ENCODE measurements at regions not wholly inside any gene's neighbourhood (a gene's known extent, or its start where the extent isn't known, plus 50 kb on each side); places are given as distances from the start of the nearest gene placed in this dataset.

DNA sequence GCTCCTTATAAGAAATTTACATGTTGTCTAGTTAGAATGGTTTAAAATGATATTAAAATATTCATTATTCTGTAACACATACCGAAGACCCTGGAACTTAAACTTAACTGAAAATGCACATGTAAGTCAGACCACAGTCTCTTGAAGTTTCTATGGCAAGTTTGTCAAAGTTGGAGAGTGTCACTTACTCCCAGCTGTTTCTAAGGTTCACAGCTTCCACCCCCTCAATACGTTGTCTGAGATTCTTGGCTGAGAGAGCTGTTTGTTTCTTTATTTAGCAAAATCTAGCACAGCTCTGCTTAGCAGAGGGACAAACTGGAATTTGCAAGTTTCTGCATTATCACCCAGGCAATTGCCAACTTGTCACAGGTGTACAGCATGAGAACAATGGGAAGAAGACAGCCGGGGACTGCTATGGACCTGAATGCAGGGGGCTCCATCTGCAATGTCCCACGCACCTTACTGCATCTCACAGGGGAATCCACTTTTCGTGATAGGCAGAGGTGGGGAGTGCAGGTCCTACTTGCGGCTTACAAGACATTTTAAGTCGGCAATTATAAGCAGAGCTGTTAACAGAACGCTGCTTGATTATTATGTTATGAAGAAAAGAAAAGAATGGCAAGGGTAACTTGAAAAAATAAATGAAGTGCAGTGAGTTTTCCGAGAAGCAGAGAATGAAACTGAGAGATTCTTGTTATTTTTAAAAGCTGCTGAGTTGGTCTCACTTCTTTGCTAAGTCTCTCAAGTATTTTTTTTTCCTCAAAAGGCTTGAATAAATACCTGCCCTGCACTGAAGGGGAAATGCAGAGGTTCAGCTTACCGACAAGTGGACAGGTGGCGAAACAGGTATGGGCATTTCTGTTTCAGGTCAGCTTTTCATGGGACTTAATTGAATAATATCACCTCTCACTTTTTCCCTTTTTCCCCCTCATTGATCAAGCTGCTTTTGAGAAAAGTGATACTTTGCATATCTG lies 1072.1 kb upstream of the FANCL start:
- Histone ChIP-seq H3K9ac (no peak overlapping the region), H3K9me3 (replicated peaks in 1 of 11) (no peaks in the 10 kb centered on the region), H3K27ac (no peak overlapping the region), H3K27me3 (no peaks in the 10 kb centered on the region), H3K36me3 (no peaks in the 10 kb centered on the region), H3K4me1 (peaks cover 2 to 11% (median 2%) of the 10 kb centered on the region in 10 experiments; a peak in 14 of 20 replicates), H4K20me1 (no peaks in the 10 kb centered on the region), H3K4me2 (no peak overlapping the region; a peak in 2 of 22 replicates), H3K4me3 (no peak overlapping the region)
- TF ChIP-seq Cebpa-rat (IDR thresholded peaks at IDR 0.05): no peak

DNA sequence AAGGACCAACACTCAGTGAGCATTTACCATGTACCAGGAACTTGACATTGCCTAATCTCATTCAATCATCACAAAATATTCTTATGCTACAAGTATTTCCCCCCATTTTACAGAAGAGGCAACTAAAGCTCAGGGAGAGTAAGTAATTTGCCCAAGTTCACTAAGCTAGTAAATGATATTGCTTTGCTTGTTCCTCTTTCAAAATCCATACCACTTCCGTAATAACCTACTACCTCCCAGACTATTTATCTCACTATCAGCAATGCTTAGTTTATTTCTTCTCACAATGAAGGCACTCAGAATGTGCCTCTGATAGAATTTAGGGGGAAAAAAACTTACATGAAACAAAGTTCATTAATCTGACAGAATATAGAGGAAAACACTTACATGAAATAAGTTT lies 1070.9 kb upstream of the FANCL start:
- Histone ChIP-seq H3K4me2 (no peak overlapping the region), H3K4me3 (no peak overlapping the region), H3K36me3 (no peaks in the 10 kb centered on the region), H3K27me3 (no peaks in the 10 kb centered on the region), H3K9ac (no peak overlapping the region), H3K9me3 (replicated peaks in 1 of 11) (no peaks in the 10 kb centered on the region), H3K4me1 (peaks cover 6 to 17% (median 9%) of the 10 kb centered on the region in 10 experiments; a peak in 14 of 20 replicates), H3K27ac (no peak overlapping the region), H4K20me1 (no peaks in the 10 kb centered on the region)
- TF ChIP-seq Cebpa-rat (IDR thresholded peaks at IDR 0.05): no peak

DNA sequence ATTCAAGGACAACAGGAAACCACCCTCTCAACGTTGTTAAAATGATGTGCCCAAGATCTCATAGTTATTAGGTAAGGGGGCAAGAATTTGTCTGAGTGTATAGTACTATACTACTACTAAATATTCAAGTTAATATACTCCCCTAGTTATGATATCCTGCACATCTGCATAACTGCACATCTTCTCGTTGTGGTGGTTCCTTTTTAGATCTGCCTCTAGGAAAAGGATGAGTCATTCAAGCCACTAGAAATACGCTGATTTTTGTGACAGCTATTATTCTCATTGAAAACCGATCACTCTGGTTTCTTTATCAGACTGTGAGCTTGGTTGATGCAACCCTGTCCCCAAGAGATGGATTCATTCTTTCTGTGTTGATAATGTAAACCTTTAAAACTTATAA lies 1067.0 kb upstream of the FANCL start:
- H4K20me1 ChIP-seq: no peaks in the 10 kb centered on the region
- no peak overlapping the region for H3K4me3 ChIP-seq
- H3K4me1 ChIP-seq: peaks cover 6 to 15% (median 9%) of the 10 kb centered on the region in 10 experiments; a peak in 14 of 20 replicates
- no peak for TF ChIP-seq Cebpa-rat (IDR thresholded peaks at IDR 0.05)
- H3K27me3 ChIP-seq: no peaks in the 10 kb centered on the region
- H3K36me3 ChIP-seq: no peaks in the 10 kb centered on the region
- H3K9me3 ChIP-seq (replicated peaks in 1 of 11): no peaks in the 10 kb centered on the region
- H3K9ac ChIP-seq: no peak overlapping the region
- peak overlapping the region in 8 of 11 experiments; percentile 5 to 47 (median 20); a peak in 8 of 22 replicates for H3K4me2 ChIP-seq
- H3K27ac ChIP-seq: no peak overlapping the region

DNA sequence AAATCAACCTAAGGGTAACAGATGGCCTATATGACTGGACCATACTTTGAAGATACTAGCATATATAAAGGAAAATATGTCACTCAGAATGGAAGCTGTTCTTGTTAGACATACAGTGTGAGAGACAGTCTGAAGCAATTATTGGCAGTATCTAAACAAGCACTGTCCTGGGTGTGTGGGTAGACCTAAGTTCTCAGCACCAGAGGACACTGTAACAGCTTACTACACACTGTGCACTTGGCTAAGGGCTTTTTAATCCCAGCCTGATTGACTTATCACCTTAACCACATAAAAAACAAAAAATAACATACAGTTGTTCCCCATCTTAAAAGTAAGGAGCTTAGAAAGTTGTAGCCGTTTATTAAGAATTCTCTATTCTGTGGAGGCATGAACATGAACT lies 1066.1 kb upstream of the FANCL start:
- Histone ChIP-seq H3K27me3 (no peaks in the 10 kb centered on the region), H3K4me2 (no peak overlapping the region), H3K9me3 (replicated peaks in 1 of 11) (no peaks in the 10 kb centered on the region)

DNA sequence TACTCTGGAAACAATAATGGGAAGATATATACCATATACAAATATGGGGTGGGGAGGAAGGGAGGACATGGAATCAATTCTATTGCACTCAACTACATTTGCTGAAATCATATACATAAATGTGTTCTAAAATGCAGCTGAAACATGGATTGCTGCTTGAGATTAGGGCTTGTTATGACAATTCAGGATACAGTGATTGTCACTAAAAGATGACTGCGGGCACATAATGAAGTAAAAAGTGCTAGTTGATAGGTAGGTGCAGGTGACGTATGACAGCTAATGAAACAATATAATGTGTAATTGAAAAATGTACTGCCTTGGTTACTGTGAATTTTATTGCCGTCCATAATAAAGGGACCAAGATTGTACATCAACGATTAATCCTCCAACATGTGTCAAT lies 1062.1 kb upstream of the FANCL start:
- no peak overlapping the region for H3K4me3 ChIP-seq
- H3K27me3 ChIP-seq: no peaks in the 10 kb centered on the region
- H3K4me1 ChIP-seq: peaks cover 5 to 12% (median 7%) of the 10 kb centered on the region in 10 experiments; a peak in 14 of 20 replicates
- TF ChIP-seq Cebpa-rat (IDR thresholded peaks at IDR 0.05): no peak
- H3K9ac ChIP-seq: no peak overlapping the region
- no peak overlapping the region for H3K27ac ChIP-seq
- no peaks in the 10 kb centered on the region for H3K9me3 ChIP-seq (replicated peaks in 1 of 11)
- no peaks in the 10 kb centered on the region for H3K36me3 ChIP-seq
- no peaks in the 10 kb centered on the region for H4K20me1 ChIP-seq
- H3K4me2 ChIP-seq: no peak overlapping the region

More for the DNA sequence above, 1066.1 kb upstream of the FANCL start:
- Histone ChIP-seq H3K36me3 (no peaks in the 10 kb centered on the region), H3K4me1 (peaks cover 6 to 12% (median 9%) of the 10 kb centered on the region in 10 experiments; a peak in 14 of 20 replicates), H3K9ac (no peak overlapping the region), H3K27ac (no peak overlapping the region), H3K4me3 (no peak overlapping the region), H4K20me1 (no peaks in the 10 kb centered on the region)
- no peak for TF ChIP-seq Cebpa-rat (IDR thresholded peaks at IDR 0.05)

DNA sequence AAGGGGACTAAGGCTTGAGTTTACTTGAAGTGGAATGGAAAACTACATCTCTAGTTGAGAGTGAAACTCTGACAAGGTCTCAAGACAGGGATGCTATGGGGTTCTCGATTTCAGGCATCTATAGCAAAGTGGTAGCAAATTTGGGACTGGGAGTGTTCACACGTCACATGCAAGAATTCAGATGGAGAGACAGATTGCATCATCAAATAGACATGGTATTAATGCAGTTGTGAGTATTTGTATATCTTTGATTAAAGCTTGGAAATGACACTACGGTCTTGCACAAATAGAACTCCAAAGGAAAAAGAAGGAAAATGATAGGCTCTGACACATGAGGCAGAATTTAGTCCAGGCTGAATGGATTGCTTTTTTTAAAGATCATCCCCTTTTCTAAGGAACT lies 1061.6 kb upstream of the FANCL start:
- H4K20me1 ChIP-seq: no peaks in the 10 kb centered on the region
- H3K36me3 ChIP-seq: no peaks in the 10 kb centered on the region
- no peak for TF ChIP-seq Cebpa-rat (IDR thresholded peaks at IDR 0.05)
- H3K4me1 ChIP-seq: peaks cover 0 to 6% (median under 1%) of the 10 kb centered on the region in 10 experiments; a peak in 11 of 20 replicates
- no peaks in the 10 kb centered on the region for H3K27me3 ChIP-seq
- no peak overlapping the region for H3K4me2 ChIP-seq
- no peaks in the 10 kb centered on the region for H3K9me3 ChIP-seq (replicated peaks in 1 of 11)
- no peak overlapping the region for H3K4me3 ChIP-seq
- H3K27ac ChIP-seq: no peak overlapping the region
- no peak overlapping the region for H3K9ac ChIP-seq

DNA sequence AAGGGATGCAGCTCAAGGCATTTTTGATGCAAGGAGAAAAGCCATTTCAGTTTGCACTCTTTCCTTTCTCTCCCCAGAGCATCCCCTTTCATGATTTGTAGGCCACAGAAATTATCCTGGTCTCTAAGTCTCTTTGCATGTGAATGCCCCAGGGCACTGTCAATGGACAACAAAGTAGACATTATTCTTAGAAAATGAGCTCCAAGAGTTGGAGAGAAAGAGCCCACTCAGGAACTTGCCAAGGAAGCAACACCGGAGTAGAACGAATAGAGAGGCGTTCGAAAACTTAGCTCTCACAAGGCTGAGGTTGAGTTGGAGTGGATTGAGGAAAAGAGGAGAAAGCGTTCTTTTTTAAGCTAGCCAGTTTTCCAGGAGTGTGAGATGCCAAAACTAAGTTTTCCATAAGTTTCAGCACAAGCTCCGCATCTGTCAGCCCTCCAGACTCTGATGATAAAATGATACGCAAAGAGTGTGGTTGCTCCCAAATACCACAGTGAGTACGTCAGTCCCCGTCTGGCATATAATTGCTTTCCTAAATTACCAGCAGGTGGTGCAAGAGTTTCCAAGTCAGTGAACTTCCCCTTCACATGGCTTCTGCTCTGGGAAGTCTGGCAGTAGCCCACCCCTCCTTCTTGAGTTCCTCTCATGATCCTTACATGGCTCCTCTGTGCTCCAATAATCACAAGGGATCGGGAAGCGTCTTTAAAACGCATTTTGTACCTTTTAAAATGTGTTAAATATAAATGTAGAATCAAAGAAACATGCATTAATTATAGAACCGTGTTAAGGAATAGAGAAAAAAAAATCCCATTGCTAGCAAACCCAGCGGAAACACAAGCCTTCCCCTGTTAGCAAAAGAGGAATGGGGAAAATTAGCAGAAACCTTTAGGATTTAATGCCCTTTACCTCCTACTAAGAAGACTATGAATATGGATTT lies 1060.6 kb upstream of the FANCL start:
- peaks cover 0 to 5% (median 0%) of the 10 kb centered on the region in 10 experiments; a peak in 1 of 20 replicates for H3K4me1 ChIP-seq
- TF ChIP-seq Cebpa-rat (IDR thresholded peaks at IDR 0.05): no peak
- no peaks in the 10 kb centered on the region for H3K9me3 ChIP-seq (replicated peaks in 1 of 11)
- no peak overlapping the region for H3K27ac ChIP-seq
- no peaks in the 10 kb centered on the region for H4K20me1 ChIP-seq
- no peak overlapping the region for H3K4me2 ChIP-seq
- no peaks in the 10 kb centered on the region for H3K36me3 ChIP-seq
- no peak overlapping the region for H3K4me3 ChIP-seq
- no peak overlapping the region for H3K9ac ChIP-seq
- H3K27me3 ChIP-seq: no peaks in the 10 kb centered on the region

DNA sequence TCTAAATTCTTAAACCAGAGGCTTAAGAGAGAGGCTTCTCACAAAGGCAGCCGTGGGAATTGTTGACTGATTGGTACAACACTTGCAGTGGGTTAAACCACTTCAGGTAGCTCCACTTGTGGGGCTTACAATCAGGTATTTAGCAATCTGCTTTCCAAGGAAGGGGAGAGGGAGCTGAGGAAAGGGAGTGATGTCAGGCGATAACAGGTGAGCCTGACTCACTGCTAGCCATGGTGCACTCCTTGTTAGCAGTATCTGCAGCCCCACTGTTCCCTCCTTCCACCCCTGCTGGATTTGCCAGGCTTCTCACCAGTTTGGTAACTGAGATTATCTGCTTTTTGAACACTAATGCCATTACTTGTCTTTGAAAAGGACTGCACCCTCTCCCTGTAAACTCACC lies 1056.7 kb upstream of the FANCL start:
- no peaks in the 10 kb centered on the region for H4K20me1 ChIP-seq
- no peak overlapping the region for H3K9ac ChIP-seq
- no peaks in the 10 kb centered on the region for H3K27me3 ChIP-seq
- no peak overlapping the region for H3K4me2 ChIP-seq
- H3K9me3 ChIP-seq (replicated peaks in 1 of 11): no peaks in the 10 kb centered on the region
- no peak overlapping the region for H3K27ac ChIP-seq
- no peak overlapping the region for H3K4me3 ChIP-seq
- H3K4me1 ChIP-seq: peaks cover 0 to 5% (median 0%) of the 10 kb centered on the region in 10 experiments; a peak in 1 of 20 replicates
- no peak for TF ChIP-seq Cebpa-rat (IDR thresholded peaks at IDR 0.05)
- H3K36me3 ChIP-seq: no peaks in the 10 kb centered on the region

DNA sequence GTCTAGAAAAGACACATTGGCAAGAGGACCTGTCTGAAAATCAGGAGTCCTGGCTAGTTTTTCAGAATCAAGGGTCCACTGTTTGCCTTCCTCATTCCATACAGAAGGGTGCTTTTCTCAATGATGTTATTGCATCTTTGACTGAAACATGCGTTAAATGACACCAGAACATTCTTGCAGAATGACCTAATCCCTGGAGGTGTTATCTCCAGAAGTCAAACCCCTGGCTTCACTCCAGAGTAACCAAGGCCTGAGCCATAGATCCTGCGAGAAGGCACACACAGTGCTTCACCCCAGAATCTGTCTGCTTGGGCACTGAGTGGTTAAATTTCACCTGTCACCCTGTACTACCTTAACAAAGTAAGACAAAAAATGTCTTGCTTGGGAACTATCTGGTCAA lies 1055.2 kb upstream of the FANCL start:
- no peak overlapping the region for H3K4me2 ChIP-seq
- H3K9ac ChIP-seq: no peak overlapping the region
- no peak overlapping the region for H3K4me3 ChIP-seq
- no peaks in the 10 kb centered on the region for H3K27me3 ChIP-seq
- H3K4me1 ChIP-seq: no peaks in the 10 kb centered on the region
- H4K20me1 ChIP-seq: no peaks in the 10 kb centered on the region
- no peaks in the 10 kb centered on the region for H3K36me3 ChIP-seq
- H3K9me3 ChIP-seq (replicated peaks in 1 of 11): no peaks in the 10 kb centered on the region
- no peak for TF ChIP-seq Cebpa-rat (IDR thresholded peaks at IDR 0.05)
- no peak overlapping the region for H3K27ac ChIP-seq
